ENCODE measurements at regions not wholly inside any gene's neighbourhood (a gene's known extent, or its start where the extent isn't known, plus 50 kb on each side); places are given as distances from the start of the nearest gene placed in this dataset.

DNA sequence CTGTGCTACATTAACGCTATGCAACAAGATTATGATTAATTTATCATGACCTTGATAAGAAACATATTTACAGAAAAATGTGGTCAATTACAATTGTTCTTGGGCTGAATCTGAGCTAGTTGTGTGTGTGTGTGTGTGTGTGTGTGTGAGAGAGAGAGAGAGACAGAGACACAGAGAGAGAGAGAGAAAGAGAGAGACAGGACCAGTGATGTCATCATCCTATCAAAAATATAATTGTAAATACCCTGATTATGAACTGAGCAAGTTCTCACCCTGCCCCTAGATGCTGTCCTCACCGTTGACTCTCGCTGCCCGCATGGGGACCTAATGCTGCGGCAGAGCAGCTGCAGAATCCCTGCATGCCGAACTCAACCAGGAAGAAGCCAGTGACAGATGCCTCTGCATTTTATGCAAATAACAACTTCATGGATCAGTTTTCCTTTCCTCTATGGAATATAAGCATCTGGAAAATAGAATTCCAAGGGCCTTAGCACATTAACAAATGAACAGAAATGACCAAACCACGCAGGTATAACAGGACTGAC lies 512.5 kb downstream of the PLCL1 start:
- Mint-ChIP-seq H3K4me3 (no peak overlapping the region), H3K36me3 (no peaks in the 10 kb centered on the region), H3K27me3 (peaks cover 36 to 40% of the 10 kb centered on the region in 2 donors), H3K27ac (no peak overlapping the region), H3K4me1 (peaks cover 0 to 4% (median 0%) of the 10 kb centered on the region in 4 donors), H3K9me3 (no peaks in the 10 kb centered on the region)
- Histone ChIP-seq H3K36me3 (ENCODE audit: insufficient read depth, low read length) (no peaks in the 10 kb centered on the region), H3K9me3 (ENCODE audit: control insufficient read depth in 1 of 2, low read length in 2 of 2) (no peaks in the 10 kb centered on the region), H3K27ac (ENCODE audit: low read depth, low read length) (no peak overlapping the region), H3K4me3 (ENCODE audit: low read length in 2 of 2) (no peak overlapping the region), H3K4me1 (ENCODE audit: insufficient read depth, low read length) (no peaks in the 10 kb centered on the region), H3K27me3 (ENCODE audit: insufficient read depth, low read length) (peaks cover 4% of the 10 kb centered on the region)
- CTCF ChIA-PET (ENCODE audit: partially characterized antibody) = interaction anchor here (1.1 to 7.5 kb wide), 4 partner anchors 8 to 1423 kb away, joined by 5 to 105 read pairs (median 48); no protein-coding TSS in a partner anchor
- intact Hi-C loops (cut with micrococcal nuclease) = no loop called here
- no peak for DNase-seq
- POLR2A ChIA-PET (ENCODE audit: partially characterized antibody) = no interaction called here

DNA sequence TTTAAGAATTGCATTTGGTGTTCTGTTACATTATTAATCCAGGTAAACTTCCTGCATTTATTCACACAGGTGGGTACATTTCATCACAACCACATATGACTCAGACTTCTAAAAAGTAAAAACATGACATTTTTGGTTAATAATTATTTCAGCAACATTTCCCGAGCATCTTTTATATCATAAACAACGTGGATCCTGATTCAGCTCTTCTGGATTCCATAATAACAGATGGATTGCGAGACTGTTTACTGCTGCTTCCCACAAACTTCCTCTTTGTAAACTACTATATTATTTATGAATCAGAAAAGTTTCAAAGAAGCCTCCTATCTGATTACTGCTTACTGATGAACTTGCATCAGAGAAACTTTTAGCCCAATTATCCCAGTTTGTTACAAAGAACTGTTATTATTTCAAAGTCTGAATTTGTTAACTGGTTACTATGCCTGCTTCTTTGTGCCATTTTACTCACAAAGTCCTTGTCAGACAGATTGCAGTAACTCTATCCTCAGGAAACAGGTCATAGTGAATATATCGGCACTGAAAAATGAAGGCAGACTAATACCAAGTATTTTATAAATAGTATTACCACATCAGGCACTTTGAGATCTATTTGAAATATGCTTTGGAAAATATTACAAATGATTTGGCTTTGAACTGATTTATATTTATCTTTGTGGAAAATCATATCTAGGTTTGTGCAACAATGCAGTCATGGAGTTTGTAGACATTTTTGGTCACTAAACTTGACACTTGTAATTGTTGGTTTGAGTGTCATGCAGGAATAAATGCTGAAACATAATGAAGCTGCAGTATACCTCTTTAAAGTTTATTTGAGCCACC lies 511.6 kb downstream of the PLCL1 start:
- CTCF ChIA-PET (ENCODE audit: partially characterized antibody) = interaction anchor here (1.4 to 7.5 kb wide), 4 partner anchors 12 to 1424 kb away, joined by 5 to 105 read pairs (median 70); no protein-coding TSS in a partner anchor

DNA sequence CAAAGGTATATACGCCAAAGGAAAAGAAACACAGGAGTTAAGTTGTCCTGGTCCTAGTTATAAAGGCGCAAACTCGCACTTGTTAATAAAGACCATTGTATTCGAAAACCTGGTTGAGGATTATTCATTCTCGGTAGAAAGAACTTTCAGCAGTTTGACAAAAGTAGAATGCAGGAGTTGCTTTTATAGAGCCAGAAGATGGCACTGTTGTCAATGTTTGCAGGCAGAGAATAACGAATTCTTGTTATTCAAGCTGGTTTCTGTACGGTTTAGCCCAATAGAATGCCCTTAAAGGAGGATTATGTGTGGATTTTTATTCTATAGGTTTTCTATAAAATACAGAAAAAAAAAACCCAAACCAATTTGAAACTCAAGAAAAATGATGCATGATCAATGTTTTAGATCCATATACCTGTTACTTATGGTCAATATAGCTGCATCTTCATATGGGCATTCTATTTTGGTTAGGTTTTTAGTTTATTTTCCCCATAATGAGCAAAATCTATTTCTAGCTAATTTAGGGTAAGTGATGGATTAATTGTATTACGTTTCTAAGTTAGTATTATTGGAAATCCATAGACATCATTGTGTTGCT lies 510.3 kb downstream of the PLCL1 start:
- Mint-ChIP-seq H3K9me3 (no peaks in the 10 kb centered on the region), H3K27ac (no peak overlapping the region), H3K4me1 (peaks cover 0 to 4% (median 0%) of the 10 kb centered on the region in 4 donors), H3K36me3 (no peaks in the 10 kb centered on the region), H3K4me3 (no peak overlapping the region), H3K27me3 (peaks cover 27 to 35% of the 10 kb centered on the region in 2 donors)
- DNase-seq = peak in 4 of 5 donors; percentile 32 to 49 (median 38)
- CTCF ChIA-PET (ENCODE audit: partially characterized antibody) = interaction anchor here (0.8 to 7.5 kb wide), 22 partner anchors 10 to 1619 kb away, joined by 3 to 105 read pairs (median 5); partner anchors contain the start of gene FTCDNL1
- Histone ChIP-seq H3K9me3 (ENCODE audit: control insufficient read depth in 1 of 2, low read length in 2 of 2) (no peaks in the 10 kb centered on the region), H3K4me1 (ENCODE audit: insufficient read depth, low read length) (no peaks in the 10 kb centered on the region), H3K36me3 (ENCODE audit: insufficient read depth, low read length) (no peaks in the 10 kb centered on the region), H3K27me3 (ENCODE audit: insufficient read depth, low read length) (peaks cover 4% of the 10 kb centered on the region), H3K27ac (ENCODE audit: low read depth, low read length) (no peak overlapping the region), H3K4me3 (ENCODE audit: low read length in 2 of 2) (no peak overlapping the region)
- POLR2A ChIA-PET (ENCODE audit: partially characterized antibody) = interaction anchor here (0.6 to 1.5 kb wide), 2 partner anchors 931 to 1171 kb away, joined by 3 to 4 read pairs; no protein-coding TSS in a partner anchor
- intact Hi-C loops (cut with micrococcal nuclease) = loop anchor here (1.0 to 2.0 kb wide), 3 partner anchors 1174 to 1546 kb away; no protein-coding TSS in a partner anchor

More for the DNA sequence above, 511.6 kb downstream of the PLCL1 start:
- POLR2A ChIA-PET (ENCODE audit: partially characterized antibody) = no interaction called here
- Histone ChIP-seq H3K27me3 (ENCODE audit: insufficient read depth, low read length) (peaks cover 4% of the 10 kb centered on the region), H3K36me3 (ENCODE audit: insufficient read depth, low read length) (no peaks in the 10 kb centered on the region), H3K4me1 (ENCODE audit: insufficient read depth, low read length) (no peaks in the 10 kb centered on the region), H3K4me3 (ENCODE audit: low read length in 2 of 2) (no peak overlapping the region), H3K27ac (ENCODE audit: low read depth, low read length) (no peak overlapping the region), H3K9me3 (ENCODE audit: control insufficient read depth in 1 of 2, low read length in 2 of 2) (no peaks in the 10 kb centered on the region)
- Mint-ChIP-seq H3K27ac (no peak overlapping the region), H3K36me3 (no peaks in the 10 kb centered on the region), H3K9me3 (no peaks in the 10 kb centered on the region), H3K27me3 (peaks cover 32 to 36% of the 10 kb centered on the region in 2 donors), H3K4me1 (peaks cover 0 to 4% (median 0%) of the 10 kb centered on the region in 4 donors), H3K4me3 (no peak overlapping the region)
- no peak for DNase-seq
- intact Hi-C loops (cut with micrococcal nuclease) = loop anchor here (2.0 kb wide), 1 partner anchor 1545 kb away; no protein-coding TSS in a partner anchor

DNA sequence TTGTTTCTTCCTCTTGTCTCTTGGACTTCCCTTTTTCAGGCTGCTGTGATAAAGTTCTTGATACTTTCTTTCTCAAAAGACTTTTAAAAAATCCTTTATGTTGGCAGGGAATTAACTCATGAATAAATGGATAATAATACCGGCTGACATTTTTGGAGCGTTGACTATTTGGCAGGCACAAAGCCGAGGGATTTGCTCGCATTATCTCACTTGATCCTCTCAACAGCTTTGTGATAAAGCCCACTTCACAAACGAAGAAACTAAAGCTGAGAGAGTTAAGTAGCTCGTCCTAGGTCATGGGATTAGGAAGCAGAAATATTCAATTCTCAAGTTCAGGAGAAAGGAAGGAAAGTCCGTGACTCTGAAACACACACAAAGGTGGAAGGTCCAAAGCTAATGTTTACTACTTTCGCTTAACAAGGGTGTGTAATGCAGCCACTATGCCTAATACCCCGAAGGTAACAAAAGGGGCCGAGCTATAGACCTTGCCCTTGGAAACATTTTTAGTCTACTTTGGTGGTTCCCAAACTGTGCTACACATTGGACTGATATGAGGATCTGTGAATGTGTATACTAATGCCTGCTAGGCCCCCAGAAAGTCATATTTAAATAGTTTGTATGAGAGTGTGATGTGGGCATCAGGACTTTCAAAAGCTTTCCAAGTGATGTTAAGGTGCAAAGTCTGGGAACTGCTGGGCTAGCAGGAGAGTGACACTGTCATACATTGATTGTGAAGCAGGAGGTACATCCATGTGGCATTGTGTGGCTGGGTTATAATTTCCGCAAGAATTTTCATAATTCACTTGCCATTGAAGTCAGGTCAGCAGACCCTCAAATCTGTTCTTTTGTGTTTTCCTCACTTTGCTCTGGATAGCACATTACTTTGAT lies 508.4 kb downstream of the PLCL1 start:
- H3K27ac Mint-ChIP-seq = no peak overlapping the region
- no peaks in the 10 kb centered on the region for H3K36me3 Mint-ChIP-seq
- no peak overlapping the region for H3K4me3 ChIP-seq (ENCODE audit: low read length in 2 of 2)
- H3K36me3 ChIP-seq (ENCODE audit: insufficient read depth, low read length) = no peaks in the 10 kb centered on the region
- ChIA-PET POLR2A (ENCODE audit: partially characterized antibody) (no interaction called here), CTCF (ENCODE audit: partially characterized antibody) (interaction anchor here (0.9 to 7.5 kb wide), 13 partner anchors 9 to 1538 kb away, joined by 3 to 105 read pairs (median 6); partner anchors contain the start of gene FTCDNL1)
- no peak overlapping the region for H3K4me3 Mint-ChIP-seq
- intact Hi-C loops (cut with micrococcal nuclease) = no loop called here
- H3K27ac ChIP-seq (ENCODE audit: low read depth, low read length) = no peak overlapping the region
- peaks cover 4% of the 10 kb centered on the region for H3K27me3 ChIP-seq (ENCODE audit: insufficient read depth, low read length)
- peaks cover 25 to 32% of the 10 kb centered on the region in 2 donors for H3K27me3 Mint-ChIP-seq
- H3K9me3 Mint-ChIP-seq = no peaks in the 10 kb centered on the region
- H3K4me1 ChIP-seq (ENCODE audit: insufficient read depth, low read length) = no peaks in the 10 kb centered on the region
- DNase-seq = no peak
- no peaks in the 10 kb centered on the region for H3K9me3 ChIP-seq (ENCODE audit: control insufficient read depth in 1 of 2, low read length in 2 of 2)
- peaks cover 0 to 4% (median 0%) of the 10 kb centered on the region in 4 donors for H3K4me1 Mint-ChIP-seq

DNA sequence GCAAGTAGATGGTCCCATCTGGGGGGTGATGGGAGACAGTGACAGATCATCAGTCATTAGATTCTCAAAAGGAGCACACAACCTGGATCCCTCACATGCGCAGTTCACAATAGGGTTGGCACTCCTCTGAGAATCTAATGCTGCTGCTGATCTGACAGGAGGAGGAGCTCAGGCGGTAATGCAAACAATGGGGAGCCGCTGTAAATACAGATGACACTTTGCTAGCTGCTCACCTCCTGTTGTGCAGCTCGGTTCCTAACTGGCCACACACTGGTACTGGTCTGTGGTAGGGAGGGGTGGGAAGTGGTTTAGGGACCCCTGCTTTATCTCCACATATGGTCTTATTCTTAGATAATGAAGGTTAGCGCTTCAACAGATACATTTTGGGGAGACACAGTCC lies 506.6 kb downstream of the PLCL1 start:
- Histone ChIP-seq H3K4me1 (ENCODE audit: insufficient read depth, low read length) (no peaks in the 10 kb centered on the region), H3K4me3 (ENCODE audit: low read length in 2 of 2) (no peak overlapping the region), H3K27me3 (ENCODE audit: insufficient read depth, low read length) (peaks cover 4% of the 10 kb centered on the region), H3K27ac (ENCODE audit: low read depth, low read length) (no peak overlapping the region), H3K9me3 (ENCODE audit: control insufficient read depth in 1 of 2, low read length in 2 of 2) (no peaks in the 10 kb centered on the region), H3K36me3 (ENCODE audit: insufficient read depth, low read length) (no peaks in the 10 kb centered on the region)
- intact Hi-C loops (cut with micrococcal nuclease) = no loop called here
- peaks cover 17 to 24% of the 10 kb centered on the region in 2 donors for H3K27me3 Mint-ChIP-seq
- POLR2A ChIA-PET (ENCODE audit: partially characterized antibody) = no interaction called here
- no peak overlapping the region for H3K4me3 Mint-ChIP-seq
- H3K27ac Mint-ChIP-seq = no peak overlapping the region
- H3K4me1 Mint-ChIP-seq = peaks cover 0 to 4% (median 0%) of the 10 kb centered on the region in 4 donors
- DNase-seq = no peak
- no peaks in the 10 kb centered on the region for H3K9me3 Mint-ChIP-seq
- CTCF ChIA-PET (ENCODE audit: partially characterized antibody) = interaction anchor here (1.1 to 7.5 kb wide), 5 partner anchors 9 to 1429 kb away, joined by 4 to 105 read pairs (median 52); no protein-coding TSS in a partner anchor
- H3K36me3 Mint-ChIP-seq = no peaks in the 10 kb centered on the region

DNA sequence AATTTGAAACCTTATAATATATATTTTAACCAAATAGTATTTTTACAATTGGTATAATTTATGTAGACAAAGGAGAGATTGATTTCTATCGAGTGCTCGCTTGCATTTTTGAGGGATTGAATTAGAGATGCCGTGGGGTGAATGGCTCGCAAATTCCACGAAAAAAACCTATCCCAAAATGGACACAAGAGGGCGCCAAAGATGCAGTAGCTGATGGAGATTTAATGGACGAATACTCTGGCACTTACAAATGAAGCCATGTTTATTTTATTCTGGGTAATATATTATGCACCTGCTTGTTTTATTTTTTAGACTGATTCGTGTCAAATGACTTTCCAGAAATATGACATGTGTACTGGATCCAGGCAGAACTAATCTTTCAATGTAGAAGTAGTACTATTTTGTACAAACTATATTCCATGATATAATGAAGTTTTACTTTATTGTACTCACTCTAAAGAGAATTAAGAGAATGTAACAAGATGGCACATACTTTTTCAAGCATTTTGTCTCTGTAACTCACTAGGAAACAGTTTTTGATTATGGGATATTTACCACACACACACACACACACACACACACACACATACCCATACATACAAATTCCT lies 505.4 kb downstream of the PLCL1 start:
- intact Hi-C loops (cut with micrococcal nuclease) = no loop called here
- Histone ChIP-seq H3K9me3 (ENCODE audit: control insufficient read depth in 1 of 2, low read length in 2 of 2) (no peaks in the 10 kb centered on the region), H3K27ac (ENCODE audit: low read depth, low read length) (no peak overlapping the region), H3K4me3 (ENCODE audit: low read length in 2 of 2) (no peak overlapping the region), H3K27me3 (ENCODE audit: insufficient read depth, low read length) (peaks cover 4% of the 10 kb centered on the region), H3K36me3 (ENCODE audit: insufficient read depth, low read length) (no peaks in the 10 kb centered on the region), H3K4me1 (ENCODE audit: insufficient read depth, low read length) (no peaks in the 10 kb centered on the region)
- Mint-ChIP-seq H3K4me1 (peaks cover 0 to 4% (median 0%) of the 10 kb centered on the region in 4 donors), H3K36me3 (no peaks in the 10 kb centered on the region), H3K27me3 (peaks cover 13 to 17% of the 10 kb centered on the region in 2 donors), H3K9me3 (no peaks in the 10 kb centered on the region), H3K27ac (no peak overlapping the region), H3K4me3 (no peak overlapping the region)
- DNase-seq = peak in 4 of 5 donors; percentile 45 to 58 (median 53)
- ChIA-PET CTCF (ENCODE audit: partially characterized antibody) (interaction anchor here (0.7 to 4.2 kb wide), 12 partner anchors 8 to 1429 kb away, joined by 3 to 48 read pairs (median 4); no protein-coding TSS in a partner anchor), POLR2A (ENCODE audit: partially characterized antibody) (no interaction called here)

All from CD4-positive, alpha-beta memory T cell (primary cell).